ENCODE measurements at regions not wholly inside any gene's neighbourhood (a gene's known extent, or its start where the extent isn't known, plus 50 kb on each side); places are given as distances from the start of the nearest gene placed in this dataset.

DNA sequence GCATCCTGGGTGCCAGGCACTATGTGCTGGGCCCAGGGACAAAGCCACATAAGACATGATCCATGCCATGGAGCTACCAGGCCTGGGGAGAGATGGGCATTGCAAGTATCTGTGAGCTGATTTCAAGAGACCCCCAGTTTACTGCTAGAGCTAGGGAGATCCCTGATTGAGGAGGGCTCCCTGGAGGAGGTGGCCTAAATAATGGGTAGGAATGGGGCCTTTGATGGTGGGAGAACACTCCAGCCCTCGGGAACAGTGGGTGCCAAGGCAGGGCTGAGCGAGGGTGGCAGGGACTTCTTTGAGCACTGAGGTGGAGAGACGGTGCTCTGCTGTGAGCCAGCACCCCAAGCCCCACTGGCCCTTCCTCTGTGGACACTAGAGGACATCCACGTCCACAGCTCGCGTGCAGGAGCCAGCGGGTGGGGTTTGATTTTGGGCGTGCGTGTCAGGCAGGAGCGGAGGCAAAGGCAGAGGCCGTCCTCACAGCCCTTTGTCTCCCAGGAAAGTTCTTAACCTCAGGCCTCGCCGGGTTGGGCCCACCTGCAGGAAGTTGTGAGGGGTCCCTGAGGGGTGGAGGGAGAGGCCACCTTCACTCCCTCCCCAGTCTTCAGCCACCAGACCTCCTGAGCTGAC is 52.9 kb upstream of the PPARA start:
- no TSS peak for BruUV-seq (replicated peaks)
- peaks cover 55% of the 10 kb centered on the region for H4K20me1 ChIP-seq (ENCODE audit: insufficient read depth, low read length)
- DNase-seq = no peak
- no peak overlapping the region for H3K18ac ChIP-seq (ENCODE audit: low read depth, low read length)
- H2BK20ac ChIP-seq (ENCODE audit: low read depth, low read length) = no peak overlapping the region
- no peak overlapping the region for H3K14ac ChIP-seq (replicated peaks; ENCODE audit: low read depth, low read length)
- H3K4me3 ChIP-seq (ENCODE audit: insufficient read depth, low read depth, low read length) = no peak overlapping the region
- H3K9me1 ChIP-seq (ENCODE audit: insufficient read depth, low read length) = peaks cover 6% of the 10 kb centered on the region; the same call in 1 of the 2 replicates
- H3K27me3 ChIP-seq (ENCODE audit: control insufficient read depth, insufficient read depth, low read length) = no peaks in the 10 kb centered on the region
- no peak overlapping the region for H2BK5ac ChIP-seq (ENCODE audit: low read depth, low read length, poor library complexity, severe bottlenecking)
- H3K4me1 ChIP-seq (ENCODE audit: control insufficient read depth, insufficient read depth, low read length) = no peaks in the 10 kb centered on the region
- no peaks in the 10 kb centered on the region for H3K9me3 ChIP-seq (ENCODE audit: control insufficient read depth, insufficient read depth, low read length)
- no peak overlapping the region for H4K8ac ChIP-seq (ENCODE audit: low read depth in 2 of 2, low read length in 2 of 2)
- H4K91ac ChIP-seq (ENCODE audit: insufficient read depth, low read depth, low read length) = no peak overlapping the region
- ATAC-seq (ENCODE audit: low read depth) = no peak
- no peak overlapping the region for H3K56ac ChIP-seq (ENCODE audit: extremely low read depth, insufficient read depth, low read length)
- in situ Hi-C loops (cut with MboI; ENCODE audit: low sequenced_read_pairs) (no loop called here), intact Hi-C loops (cut with micrococcal nuclease) (no loop called here), dilution Hi-C loops (cut with HindIII; ENCODE audit: low sequenced_read_pairs, unreplicated experiment) (no loop called here)
- no peak overlapping the region for H3K27ac ChIP-seq (ENCODE audit: insufficient read depth, low read length)
- no peak overlapping the region for H3K9ac ChIP-seq (ENCODE audit: low read depth, low read length)
- no peak overlapping the region for H3K4me2 ChIP-seq (ENCODE audit: low read depth, low read length)
- H2BK120ac ChIP-seq (ENCODE audit: low read depth, low read length) = no peak overlapping the region
- no peak overlapping the region for H2AK5ac ChIP-seq (ENCODE audit: low read depth, low read length)
- CTCF ChIA-PET = no interaction called here
- POLR2A ChIA-PET (ENCODE audit: unreplicated experiment) = no interaction called here
- H4K5ac ChIP-seq (ENCODE audit: low read depth, low read length) = no peak overlapping the region
- no peak overlapping the region for H2BK15ac ChIP-seq (ENCODE audit: low read depth, low read length)
- peaks cover 27 to 87% of the 10 kb centered on the region in 2 experiments for H3K79me1 ChIP-seq (ENCODE audit: low read depth in 1 of 2, low read length in 2 of 2)
- H2AFZ ChIP-seq (replicated peaks; ENCODE audit: low read length, poor library complexity) = no peak overlapping the region
- H3K36me3 ChIP-seq (ENCODE audit: control insufficient read depth, insufficient read depth, low read length) = peaks cover 56% of the 10 kb centered on the region
- WGBS, 2 experiments (ENCODE audit: extremely low coverage in 2 of 2, insufficient read length in 1 of 2) = 77% methylated on average over 2 of the region's 13 CpGs; no CpG with 5 or more reads in 1 of the 2 experiments
- TF ChIP-seq, protein P1, sequence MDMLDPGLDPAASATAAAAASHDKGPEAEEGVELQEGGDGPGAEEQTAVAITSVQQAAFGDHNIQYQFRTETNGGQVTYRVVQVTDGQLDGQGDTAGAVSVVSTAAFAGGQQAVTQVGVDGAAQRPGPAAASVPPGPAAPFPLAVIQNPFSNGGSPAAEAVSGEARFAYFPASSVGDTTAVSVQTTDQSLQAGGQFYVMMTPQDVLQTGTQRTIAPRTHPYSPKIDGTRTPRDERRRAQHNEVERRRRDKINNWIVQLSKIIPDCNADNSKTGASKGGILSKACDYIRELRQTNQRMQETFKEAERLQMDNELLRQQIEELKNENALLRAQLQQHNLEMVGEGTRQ (IDR thresholded peaks at IDR 0.05; ENCODE audit: low read depth, low read length) = no peak
- TF ChIP-seq MXI1 (IDR thresholded peaks at IDR 0.05; ENCODE audit: borderline replicate concordance, low read depth, low read length) (no peak), MAFK (IDR thresholded peaks at IDR 0.05; ENCODE audit: low read depth, low read length) (no peak), POLR2A (IDR thresholded peaks at IDR 0.05; ENCODE audit: low read depth, low read length) (no peak), NFE2L2 (IDR thresholded peaks at IDR 0.05; ENCODE audit: low read depth, low read length) (no peak), CEBPB (IDR thresholded peaks at IDR 0.05; ENCODE audit: low read depth, low read length) (no peak), BHLHE40 (IDR thresholded peaks at IDR 0.05; ENCODE audit: low read depth, low read length) (no peak), SMC3 (IDR thresholded peaks at IDR 0.05; ENCODE audit: low read depth, low read length) (no peak), FOS (IDR thresholded peaks at IDR 0.05; ENCODE audit: low read depth, low read length) (no peak), CHD1 (IDR thresholded peaks at IDR 0.05; ENCODE audit: low read depth, low read length) (no peak), RFX5 (IDR thresholded peaks at IDR 0.05; ENCODE audit: low read depth, low read length) (no peak), RAD21 (IDR thresholded peaks at IDR 0.05; ENCODE audit: low read length) (no peak)
- TF ChIP-seq, protein P2, sequence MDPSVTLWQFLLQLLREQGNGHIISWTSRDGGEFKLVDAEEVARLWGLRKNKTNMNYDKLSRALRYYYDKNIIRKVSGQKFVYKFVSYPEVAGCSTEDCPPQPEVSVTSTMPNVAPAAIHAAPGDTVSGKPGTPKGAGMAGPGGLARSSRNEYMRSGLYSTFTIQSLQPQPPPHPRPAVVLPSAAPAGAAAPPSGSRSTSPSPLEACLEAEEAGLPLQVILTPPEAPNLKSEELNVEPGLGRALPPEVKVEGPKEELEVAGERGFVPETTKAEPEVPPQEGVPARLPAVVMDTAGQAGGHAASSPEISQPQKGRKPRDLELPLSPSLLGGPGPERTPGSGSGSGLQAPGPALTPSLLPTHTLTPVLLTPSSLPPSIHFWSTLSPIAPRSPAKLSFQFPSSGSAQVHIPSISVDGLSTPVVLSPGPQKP (IDR thresholded peaks at IDR 0.05; ENCODE audit: borderline replicate concordance, low read depth, low read length) = no peak
- TF ChIP-seq, protein P3, sequence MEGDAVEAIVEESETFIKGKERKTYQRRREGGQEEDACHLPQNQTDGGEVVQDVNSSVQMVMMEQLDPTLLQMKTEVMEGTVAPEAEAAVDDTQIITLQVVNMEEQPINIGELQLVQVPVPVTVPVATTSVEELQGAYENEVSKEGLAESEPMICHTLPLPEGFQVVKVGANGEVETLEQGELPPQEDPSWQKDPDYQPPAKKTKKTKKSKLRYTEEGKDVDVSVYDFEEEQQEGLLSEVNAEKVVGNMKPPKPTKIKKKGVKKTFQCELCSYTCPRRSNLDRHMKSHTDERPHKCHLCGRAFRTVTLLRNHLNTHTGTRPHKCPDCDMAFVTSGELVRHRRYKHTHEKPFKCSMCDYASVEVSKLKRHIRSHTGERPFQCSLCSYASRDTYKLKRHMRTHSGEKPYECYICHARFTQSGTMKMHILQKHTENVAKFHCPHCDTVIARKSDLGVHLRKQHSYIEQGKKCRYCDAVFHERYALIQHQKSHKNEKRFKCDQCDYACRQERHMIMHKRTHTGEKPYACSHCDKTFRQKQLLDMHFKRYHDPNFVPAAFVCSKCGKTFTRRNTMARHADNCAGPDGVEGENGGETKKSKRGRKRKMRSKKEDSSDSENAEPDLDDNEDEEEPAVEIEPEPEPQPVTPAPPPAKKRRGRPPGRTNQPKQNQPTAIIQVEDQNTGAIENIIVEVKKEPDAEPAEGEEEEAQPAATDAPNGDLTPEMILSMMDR (conservative IDR thresholded peaks at IDR 0.05; ENCODE audit: low read depth, low read length) = no peak
- no peak overlapping the region for H3K4ac ChIP-seq (ENCODE audit: low read depth, low read length)
- no peak overlapping the region for H2AK9ac ChIP-seq (replicated peaks; ENCODE audit: low read depth, low read length, poor library complexity)
- H3K23ac ChIP-seq (ENCODE audit: low read depth, low read length) = no peak overlapping the region

Measured in IMR-90 (cell line).